Astrocyte of the cerebellum (primary cell): ENCODE measurements at regions not wholly inside any gene's neighbourhood (a gene's known extent, or its start where the extent isn't known, plus 50 kb on each side); places are given as distances from the start of the nearest gene placed in this dataset.
A peak's percentile ranks its signal among the peaks of the same experiment; 100 is the strongest.

ENCODE experiments used
- DNase-seq: peaks from one replicate; pipeline ENCODE4 v3.0.0-alpha.2; 2011; ENCODE audit warnings: low read depth
- H3K4me3 ChIP-seq: 2 replicates; pipeline ENCODE4 v1.5.1; 2011; ENCODE audit warnings: mild to moderate bottlenecking, low read depth, low read length, moderate library complexity
- in situ Hi-C: cut with HindIII; loops from 2 replicates; pipeline ENCODE4 v1.10.0; 2017; ENCODE audit warnings: low sequenced_read_pairs
- TF ChIP-seq, protein P1 (sequence below): IDR thresholded peaks from 2 replicates; pipeline ENCODE4 v1.5.1; 2012; ENCODE audit warnings: low read length, low read depth, moderate library complexity, mild to moderate bottlenecking; ENCODE audit errors: missing control alignments

DNA sequence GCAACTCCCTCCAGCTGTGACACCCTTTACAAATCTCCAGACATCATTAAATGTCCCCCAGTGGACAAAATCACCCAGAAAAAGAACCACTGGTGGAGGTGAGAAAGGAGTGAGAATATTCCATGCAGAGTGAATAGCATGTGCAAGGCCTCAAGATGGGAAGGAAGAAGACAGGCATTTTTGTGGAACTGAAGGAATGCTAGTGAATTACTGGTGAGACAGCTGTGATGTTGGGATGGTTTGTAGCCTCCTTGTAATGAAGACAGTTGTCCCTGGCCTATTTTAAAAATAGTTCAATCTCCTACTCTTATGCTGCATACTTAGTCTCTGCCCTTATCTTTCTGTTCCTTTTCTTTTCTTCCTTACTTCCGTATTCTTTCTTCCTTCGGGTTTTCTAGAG is 124.9 kb upstream of the RPS23 start:
- no peak for DNase-seq
- in situ Hi-C loops = no loop called here
- TF ChIP-seq, protein P1, sequence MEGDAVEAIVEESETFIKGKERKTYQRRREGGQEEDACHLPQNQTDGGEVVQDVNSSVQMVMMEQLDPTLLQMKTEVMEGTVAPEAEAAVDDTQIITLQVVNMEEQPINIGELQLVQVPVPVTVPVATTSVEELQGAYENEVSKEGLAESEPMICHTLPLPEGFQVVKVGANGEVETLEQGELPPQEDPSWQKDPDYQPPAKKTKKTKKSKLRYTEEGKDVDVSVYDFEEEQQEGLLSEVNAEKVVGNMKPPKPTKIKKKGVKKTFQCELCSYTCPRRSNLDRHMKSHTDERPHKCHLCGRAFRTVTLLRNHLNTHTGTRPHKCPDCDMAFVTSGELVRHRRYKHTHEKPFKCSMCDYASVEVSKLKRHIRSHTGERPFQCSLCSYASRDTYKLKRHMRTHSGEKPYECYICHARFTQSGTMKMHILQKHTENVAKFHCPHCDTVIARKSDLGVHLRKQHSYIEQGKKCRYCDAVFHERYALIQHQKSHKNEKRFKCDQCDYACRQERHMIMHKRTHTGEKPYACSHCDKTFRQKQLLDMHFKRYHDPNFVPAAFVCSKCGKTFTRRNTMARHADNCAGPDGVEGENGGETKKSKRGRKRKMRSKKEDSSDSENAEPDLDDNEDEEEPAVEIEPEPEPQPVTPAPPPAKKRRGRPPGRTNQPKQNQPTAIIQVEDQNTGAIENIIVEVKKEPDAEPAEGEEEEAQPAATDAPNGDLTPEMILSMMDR = no peak
- H3K4me3 ChIP-seq = no peak overlapping the region

DNA sequence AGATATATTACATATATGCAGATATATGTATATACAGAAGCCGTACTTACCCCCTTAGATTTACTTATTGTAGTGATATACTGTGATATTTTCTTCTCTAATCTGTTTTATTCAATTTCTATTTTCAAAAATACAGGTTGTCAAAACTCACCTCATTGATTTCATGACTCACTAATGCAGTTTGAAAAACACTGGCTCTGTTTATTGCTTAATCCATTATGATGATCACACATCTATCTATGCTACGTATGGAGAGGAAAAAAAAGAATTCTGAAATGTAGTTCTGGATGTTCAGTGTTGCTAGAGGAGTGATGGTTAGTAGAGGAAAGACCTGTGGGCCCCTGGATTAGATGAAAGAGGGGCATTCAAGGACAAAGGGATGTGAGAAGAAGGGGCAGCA is 121.0 kb upstream of the RPS23 start:
- in situ Hi-C loops = no loop called here
- TF ChIP-seq, protein P1 = no peak
- DNase-seq = no peak
- no peak overlapping the region for H3K4me3 ChIP-seq

DNA sequence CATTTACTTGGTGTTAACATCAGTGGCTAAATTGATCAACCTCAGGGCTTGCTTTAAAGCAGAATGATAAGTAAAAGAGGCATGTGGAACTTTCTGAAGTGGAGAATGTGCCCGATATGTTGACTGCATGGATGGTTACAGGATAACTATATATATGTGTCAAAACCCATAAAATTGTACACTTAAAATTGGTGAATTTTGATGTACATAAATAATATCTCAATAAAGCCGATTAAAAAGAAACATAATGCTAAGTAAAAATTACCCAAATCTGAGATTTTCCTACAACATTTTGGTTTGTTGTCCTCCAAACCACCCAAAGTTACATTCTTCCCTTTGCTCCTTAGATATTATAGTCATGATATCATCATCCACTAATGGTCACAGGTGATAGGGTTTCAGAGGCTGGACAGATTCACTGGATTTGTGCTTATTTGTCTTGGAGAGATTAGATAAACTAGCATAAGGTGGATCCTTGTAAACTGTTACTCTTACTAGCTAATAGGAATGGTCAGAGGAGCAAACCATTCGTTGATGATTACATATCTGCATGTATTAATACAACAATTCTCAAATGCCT is 119.7 kb upstream of the RPS23 start:
- TF ChIP-seq, protein P1 = no peak
- no peak for DNase-seq
- H3K4me3 ChIP-seq = no peak overlapping the region
- in situ Hi-C loops = no loop called here

- in situ Hi-C loops = no loop called here
- DNase-seq = peak; percentile 94
- H3K4me3 ChIP-seq = no peak overlapping the region
- TF ChIP-seq, protein P1 = no peak
Measured at GRCh38 chr5:82396871-82397514, 118.8 kb upstream of the RPS23 start.

DNA sequence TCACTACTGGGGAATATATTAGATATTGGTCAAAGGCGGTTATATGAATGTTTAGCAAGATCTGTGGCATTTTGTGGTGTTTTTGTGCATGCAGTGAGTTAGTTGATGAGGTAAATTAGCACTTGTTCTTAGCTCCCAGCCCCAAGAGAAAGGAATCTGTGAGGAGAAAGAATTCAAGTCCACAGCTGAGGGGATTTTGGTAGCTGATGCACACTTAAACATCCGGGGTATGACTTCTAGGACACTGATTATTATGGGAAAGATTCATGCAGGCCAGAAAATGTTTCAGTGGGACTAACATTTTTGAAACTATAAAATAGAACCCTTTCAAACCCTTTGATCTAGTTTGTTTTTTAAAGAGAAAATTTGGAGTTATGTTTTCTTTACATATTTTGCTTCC is 118.2 kb upstream of the RPS23 start:
- TF ChIP-seq, protein P1 = no peak
- no peak overlapping the region for H3K4me3 ChIP-seq
- in situ Hi-C loops = no loop called here
- no peak for DNase-seq

DNA sequence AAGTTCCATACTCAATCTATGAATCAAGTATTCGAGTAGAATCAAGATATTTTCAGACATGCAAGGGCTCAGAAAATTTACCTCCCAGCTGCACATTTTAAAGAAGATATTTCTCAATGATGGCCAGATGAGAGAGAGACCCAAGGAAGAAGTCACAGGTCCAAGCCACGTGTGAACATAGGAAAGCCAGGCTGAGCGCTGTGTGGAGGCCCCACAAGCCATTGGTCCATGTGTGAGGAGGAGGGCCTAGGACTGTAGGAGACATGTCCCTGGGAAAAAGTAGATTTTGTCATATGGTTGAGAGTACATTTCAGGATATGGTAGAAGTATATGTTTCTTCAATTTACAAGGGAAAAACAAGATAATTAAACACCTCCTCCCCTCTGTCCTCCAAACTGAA is 115.8 kb upstream of the RPS23 start:
- H3K4me3 ChIP-seq = no peak overlapping the region
- DNase-seq = no peak
- TF ChIP-seq, protein P1 = no peak
- in situ Hi-C loops = no loop called here
